ENCODE measurements at regions not wholly inside any gene's neighbourhood (a gene's known extent, or its start where the extent isn't known, plus 50 kb on each side); places are given as distances from the start of the nearest gene placed in this dataset.
"Not testable (repeated sequence)": the region's sequence is repeated elsewhere in the genome, so short reads cannot be mapped to it uniquely, and the experiment has no call there.

DNA sequence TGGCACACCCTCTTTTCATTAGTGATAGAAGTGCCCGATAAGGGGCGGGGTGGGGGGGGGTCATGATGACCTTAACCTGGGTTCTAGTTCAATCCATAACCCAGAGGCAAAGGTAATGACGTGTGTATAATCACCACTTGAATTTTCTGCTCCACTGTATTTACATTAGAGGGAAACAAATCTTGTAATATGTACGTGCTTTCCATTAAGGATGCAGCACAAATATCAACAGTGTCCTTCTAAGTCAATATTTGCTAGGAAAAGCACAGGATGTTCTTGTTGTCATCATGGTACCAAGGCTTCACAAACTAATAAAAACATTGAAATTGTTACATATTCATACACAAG lies 121.2 kb upstream of the SLC38A2 start:
- DNase-seq (ENCODE audit: low read depth, low spot score), result no peak

GRCh38 chr12:46493150-46493833 lies 120.7 kb upstream of the SLC38A2 start:
- DNase-seq (ENCODE audit: low read depth, low spot score), result no peak

DNA sequence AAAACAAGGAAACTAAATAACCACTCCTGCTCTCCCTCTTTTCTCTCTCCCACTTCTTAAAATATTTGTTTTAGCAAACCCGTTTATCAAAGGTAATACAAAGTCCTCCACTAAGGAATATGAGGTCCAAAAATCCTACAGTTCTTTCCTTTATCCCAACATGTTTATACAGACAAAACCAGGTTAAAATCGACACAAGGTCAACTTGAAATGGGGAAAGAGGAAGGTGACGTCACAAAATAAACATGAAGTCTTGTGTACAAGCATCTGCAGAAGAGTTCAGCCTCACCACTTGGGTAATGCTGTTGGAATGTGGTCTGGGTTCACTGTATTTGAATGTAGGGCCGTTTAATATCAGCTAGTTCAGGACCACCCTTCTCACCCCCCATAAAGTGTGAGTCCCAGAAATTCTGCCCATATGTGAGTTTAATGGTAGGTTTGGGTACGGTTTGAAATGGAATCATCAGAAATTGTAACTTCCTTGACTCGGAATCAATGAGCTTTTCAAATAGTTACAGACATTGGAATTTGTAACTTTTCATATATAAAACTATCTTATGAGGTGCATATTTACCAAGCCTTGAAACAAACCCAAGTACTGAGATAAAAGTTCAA lies 120.0 kb upstream of the SLC38A2 start:
- peak; percentile 96 for DNase-seq (ENCODE audit: low read depth, low spot score)

GRCh38 chr12:46491548-46491947 lies 119.0 kb upstream of the SLC38A2 start:
- DNase-seq (ENCODE audit: low read depth, low spot score), result peak; percentile 89

DNA sequence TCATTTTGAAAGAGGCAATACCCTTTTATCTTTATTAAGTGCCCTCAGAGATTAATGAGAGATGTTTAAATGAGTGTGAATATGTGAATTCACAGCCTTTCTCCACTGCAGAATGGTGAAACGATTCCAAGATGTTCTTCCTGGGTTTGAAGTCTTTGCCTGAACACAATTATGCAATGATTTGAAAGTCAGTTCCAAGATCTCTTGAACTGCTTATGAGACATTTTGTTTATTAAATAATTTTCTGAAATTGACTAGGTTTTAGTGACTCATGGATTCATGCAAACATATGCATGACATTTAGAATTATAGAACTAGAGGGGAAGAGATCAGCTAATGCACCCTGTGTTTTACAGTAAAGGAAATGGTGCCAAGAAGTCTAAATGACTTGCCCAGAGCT lies 118.1 kb upstream of the SLC38A2 start:
- no peak for DNase-seq (ENCODE audit: low read depth, low spot score)

GRCh38 chr12:46489951-46490388 lies 117.4 kb upstream of the SLC38A2 start:
- DNase-seq (ENCODE audit: low read depth, low spot score), result no peak

- DNase-seq (ENCODE audit: low read depth, low spot score), result no peak
Measured at GRCh38 chr12:46487567-46488131, 115.1 kb upstream of the SLC38A2 start.

DNA sequence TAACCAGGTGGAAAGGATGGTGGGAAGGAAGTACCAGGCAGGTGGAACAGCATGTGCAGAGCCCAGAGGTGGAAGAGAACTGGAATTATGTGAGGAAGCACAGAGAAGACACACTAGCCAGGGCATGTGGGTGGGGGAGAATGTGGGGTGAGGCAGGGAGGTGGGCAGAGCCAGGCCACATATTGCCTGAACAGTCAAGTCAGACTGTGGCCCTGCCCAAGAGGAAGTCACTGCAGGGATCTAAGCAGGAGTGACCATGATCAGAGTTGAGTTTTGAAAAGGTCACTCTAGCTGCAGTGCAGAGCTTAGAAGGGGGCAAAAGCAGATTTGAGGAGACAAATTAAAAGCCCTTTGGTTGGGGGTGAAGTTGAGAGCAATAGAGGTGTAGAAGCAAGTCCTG lies 114.0 kb upstream of the SLC38A2 start:
- no peak for DNase-seq (ENCODE audit: low read depth, low spot score)

DNA sequence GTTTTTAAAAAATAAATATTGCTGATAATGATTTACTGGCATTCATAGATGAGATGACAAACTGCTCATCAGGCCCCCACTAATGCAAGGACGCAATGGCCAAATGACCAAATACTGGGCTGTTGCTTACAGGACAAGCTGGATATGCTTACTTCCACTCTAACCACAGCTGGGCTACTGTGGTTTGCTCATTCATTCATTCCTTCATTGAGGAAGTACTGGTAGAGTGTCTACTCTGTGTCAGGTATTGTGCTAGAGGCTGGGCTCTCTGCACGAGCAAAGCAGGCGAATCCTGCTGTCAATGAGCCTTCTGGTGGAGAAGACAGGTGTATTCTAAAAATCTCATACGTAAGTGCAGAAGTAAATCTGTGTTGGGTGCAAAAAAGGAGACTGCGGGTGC lies 113.3 kb upstream of the SLC38A2 start:
- no peak for DNase-seq (ENCODE audit: low read depth, low spot score)

DNA sequence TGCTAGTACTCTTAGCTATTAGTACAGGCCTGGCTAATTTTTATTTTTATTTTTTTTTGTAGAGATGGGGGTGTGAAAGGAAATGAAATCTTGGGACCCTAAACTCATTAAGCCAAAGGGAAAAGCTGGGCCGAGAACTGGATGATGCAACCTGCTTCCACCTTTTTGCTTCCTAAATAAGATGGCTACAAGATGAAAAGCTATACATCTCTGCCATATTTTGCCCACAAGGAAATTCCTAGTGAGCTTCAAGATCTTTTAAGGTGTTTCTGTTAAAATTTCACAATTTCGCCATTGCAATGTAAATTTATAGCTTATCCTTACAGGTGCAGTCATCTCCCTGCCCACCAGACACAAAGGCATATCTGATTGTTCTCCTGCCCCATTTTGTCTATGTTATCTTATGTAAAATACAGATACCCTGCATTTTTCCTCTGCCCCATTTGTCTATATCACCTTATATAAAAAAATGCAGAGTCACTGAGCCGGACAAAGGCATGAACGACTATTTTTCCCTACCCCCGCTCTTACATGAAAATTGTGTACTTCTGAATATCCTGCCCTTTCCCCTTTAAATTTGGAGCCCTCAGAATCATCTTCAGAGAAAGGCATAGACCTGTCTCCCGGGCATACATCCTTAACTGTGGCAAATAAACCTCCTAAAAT lies 112.0 kb upstream of the SLC38A2 start:
- DNase-seq (ENCODE audit: low read depth, low spot score), result no peak

DNA sequence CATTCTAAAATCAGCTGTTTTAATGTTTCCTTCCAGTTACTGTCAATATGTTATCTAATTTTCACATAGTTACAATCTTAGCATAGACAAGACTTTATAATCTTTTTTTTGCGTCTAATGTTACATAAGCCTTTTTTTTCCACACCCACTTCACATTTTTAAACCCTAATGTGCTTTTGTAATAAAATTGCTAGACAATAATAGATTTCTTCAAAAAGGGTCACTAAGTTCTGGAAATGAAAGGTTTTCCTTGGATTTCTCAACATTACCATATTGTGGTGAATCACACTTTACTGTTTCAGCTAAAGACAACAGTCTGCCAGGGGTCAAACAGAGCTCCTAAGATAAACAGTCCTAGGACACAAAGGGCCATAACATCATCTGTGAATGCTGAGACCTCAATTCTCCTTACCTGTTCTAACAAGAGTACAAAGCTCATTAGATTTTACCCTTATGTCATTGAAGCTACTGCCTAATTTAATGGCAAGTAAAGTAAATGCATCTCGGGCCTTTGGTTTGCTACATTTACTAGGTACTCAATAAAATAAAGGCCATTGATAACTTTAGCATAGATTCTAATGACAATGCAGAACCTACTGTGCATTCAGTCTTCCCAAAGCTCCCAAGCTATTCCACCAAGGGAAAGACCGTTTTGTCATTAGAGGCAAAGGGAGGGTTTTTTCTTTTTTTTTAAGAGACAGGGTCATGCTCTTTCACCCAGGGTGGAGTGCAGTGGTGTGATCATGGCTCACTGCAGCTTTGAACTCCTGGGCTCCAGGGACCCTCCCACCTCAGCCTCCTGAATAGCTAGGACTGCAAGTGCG lies 111.2 kb upstream of the SLC38A2 start:
- DNase-seq (ENCODE audit: low read depth, low spot score), result no peak

- no peak for DNase-seq (ENCODE audit: low read depth, low spot score)
Measured at GRCh38 chr12:46480724-46481123, 108.2 kb upstream of the SLC38A2 start.

DNA sequence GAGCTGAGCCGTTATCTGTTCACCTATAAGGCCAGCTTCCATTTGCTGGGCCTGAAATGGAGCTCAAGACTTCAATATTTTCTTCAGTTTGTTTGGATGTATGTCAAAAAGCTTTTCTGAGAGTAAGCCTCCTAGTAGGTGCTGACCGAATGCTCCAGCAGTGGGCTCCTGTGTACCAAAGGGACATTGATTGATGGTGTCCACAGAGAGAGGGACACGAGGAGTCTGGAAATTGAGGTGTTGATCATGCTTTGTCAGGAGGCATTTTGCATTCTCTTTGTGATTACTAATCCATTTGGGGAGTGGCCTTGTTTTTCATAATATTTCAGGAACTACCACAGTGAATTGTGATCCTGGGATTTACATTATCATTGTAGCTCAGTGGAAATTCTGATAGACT lies 107.7 kb upstream of the SLC38A2 start:
- DNase-seq (ENCODE audit: low read depth, low spot score), result no peak

DNA sequence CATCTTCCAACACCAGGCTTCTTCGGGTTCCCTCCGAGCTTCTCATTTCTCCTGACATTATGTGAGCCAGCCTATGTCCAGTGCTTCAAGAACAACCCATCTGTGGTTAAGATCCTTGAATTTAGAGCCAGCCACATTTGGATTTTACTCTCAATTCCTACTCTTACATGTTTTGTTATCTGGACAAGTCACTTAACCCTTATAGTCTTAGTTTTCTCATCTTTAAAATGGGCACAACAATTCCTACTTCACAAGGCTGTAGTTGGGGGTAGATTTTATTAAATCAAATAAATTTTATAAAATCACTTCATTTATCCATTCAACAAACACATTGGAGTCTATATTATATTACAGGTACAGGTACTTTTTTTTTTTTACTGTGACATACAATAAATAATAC lies 105.5 kb upstream of the SLC38A2 start:
- no peak for DNase-seq (ENCODE audit: low read depth, low spot score)

DNA sequence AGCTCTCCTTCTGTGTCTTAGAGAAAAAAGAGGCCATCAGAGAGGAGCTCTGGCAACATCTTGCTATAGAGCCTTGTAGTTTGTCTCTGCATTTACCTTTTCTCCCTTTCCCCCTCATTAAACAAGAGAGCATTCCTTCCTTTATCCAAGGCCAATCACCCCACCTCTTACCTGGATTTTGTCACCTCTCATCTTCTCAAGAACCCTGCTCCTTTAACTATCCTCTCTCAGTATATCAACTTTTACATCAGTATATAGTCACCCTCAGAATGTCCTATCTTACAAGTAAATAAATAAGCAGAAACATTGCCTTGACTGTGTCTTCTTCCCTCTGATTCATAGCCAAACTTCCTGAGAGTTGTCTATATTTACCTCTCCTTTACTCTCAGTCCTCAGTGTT lies 105.0 kb upstream of the SLC38A2 start:
- no peak for DNase-seq (ENCODE audit: low read depth, low spot score)

DNA sequence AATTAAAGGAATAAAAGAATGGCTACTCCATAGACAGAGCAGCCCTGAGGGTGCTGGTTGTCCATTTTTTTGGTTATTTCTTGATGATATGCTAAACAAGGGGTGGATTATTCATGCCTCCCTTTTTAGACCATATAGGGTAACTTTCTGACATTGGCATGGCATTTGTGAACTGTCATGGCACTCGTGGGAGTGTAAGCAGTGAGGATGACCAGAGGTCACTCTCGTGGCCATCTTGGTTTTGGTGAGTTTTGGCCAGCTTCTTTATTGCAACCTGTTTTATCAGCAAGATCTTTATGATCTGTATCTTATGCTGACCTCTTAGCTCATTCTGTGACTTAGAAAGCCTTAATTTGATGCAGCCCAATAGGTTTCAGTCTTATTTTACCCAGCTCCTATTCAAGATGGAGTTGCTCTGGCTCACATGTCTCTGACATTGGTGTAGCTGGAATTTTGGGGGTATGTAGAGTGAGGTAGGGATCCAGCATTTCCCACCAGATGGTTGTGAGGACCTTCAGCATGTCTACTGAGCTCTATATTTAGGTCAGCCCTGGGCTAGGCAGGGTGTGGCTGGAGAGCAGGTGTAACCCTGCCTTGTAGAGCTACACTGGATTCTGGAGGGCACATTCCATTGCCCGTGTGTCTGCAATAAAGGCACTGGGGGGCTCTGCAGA lies 103.5 kb upstream of the SLC38A2 start:
- no peak for DNase-seq (ENCODE audit: low read depth, low spot score)

DNA sequence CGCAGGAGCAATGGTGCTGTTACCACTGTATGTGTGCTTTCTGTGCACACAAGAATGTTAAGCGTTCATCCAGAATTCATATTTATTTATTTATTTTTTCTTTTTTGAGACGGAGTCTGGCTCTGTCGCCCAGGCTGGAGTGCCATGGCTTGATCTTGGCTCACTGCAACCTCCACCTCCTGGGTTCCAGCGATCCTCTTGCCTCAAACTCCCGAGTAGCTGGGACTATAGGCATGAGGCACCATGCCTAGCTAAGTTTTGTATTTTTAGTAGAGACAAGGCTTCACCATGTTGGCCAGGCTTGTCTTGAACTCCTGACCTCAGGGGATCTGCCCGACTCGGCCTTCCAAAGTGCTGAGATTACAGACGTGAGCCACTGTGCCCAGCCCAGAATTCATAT lies 101.8 kb upstream of the SLC38A2 start:
- not testable (repeated sequence) for DNase-seq (ENCODE audit: low read depth, low spot score)

DNA sequence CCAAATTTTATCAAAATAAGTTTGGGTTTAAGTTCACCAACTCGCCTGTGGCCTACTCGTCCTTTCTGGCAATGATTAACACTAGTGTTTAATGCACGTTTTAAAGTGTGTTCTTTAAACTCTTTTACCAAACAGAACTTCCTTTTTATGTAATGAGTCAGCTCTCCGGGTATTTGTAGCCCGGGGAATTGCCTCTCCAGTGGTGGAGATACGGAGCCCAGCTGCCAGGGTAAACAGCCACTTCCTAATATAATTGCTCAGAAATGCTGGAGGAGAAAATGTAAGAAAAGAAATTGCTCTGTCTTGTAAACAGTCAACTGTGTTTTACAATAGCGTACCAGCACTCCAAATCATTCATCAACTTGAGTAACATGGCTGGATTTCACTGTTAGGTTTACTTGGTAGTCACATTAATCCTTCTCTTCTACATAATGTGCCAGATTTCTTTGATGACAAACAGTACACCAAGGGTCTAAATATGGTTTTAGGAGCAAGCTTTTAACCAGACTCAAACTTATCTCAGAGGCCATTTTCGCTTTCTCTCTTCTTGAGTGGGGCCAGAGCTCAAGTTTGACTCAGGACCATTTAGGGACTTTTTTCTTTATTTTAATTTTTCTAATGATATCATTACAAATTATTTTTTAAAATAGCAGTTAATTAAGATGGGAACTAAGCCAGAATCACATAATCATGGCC lies 101.2 kb upstream of the SLC38A2 start:
- DNase-seq (ENCODE audit: low read depth, low spot score), result peak; percentile 94

- no peak for DNase-seq (ENCODE audit: low read depth, low spot score)
Measured at GRCh38 chr12:46472893-46473633, 100.5 kb upstream of the SLC38A2 start.

GRCh38 chr12:46472144-46472705 lies 99.7 kb upstream of the SLC38A2 start:
- DNase-seq (ENCODE audit: low read depth, low spot score), result no peak

Data from pulmonary artery endothelial cell (primary cell).